Uterus (tissue), 3 donors: ENCODE measurements at regions not wholly inside any gene's neighbourhood (a gene's known extent, or its start where the extent isn't known, plus 50 kb on each side); places are given as distances from the start of the nearest gene placed in this dataset.

Source experiments
- DNase-seq, 2 donors: peaks; one replicate each; pipeline ENCODE4 v3.0.0-alpha.2; 2019 to 2020
- H3K27ac ChIP-seq, 2 donors: fragments of 200-600 bp; sonication (generic); 1 replicate in 1 of 2; 2 replicates in 1 of 2; pipeline ENCODE4 v1.5.1; 2016 to 2018
- H3K27me3 ChIP-seq, 2 donors: fragments of 200-600 bp; sonication (generic); one replicate each; pipeline ENCODE4 v1.5.1; 2018 to 2019; ENCODE audit warnings: control low read depth in 1 of 2
- H3K36me3 ChIP-seq, 2 donors: fragments of 200-600 bp; sonication (generic); one replicate each; pipeline ENCODE4 v1.5.1; 2019; ENCODE audit warnings: control low read depth in 1 of 2
- H3K4me1 ChIP-seq, 2 donors: fragments of 200-600 bp; sonication (generic); one replicate each; pipeline ENCODE4 v1.5.1; 2018 to 2019; ENCODE audit warnings: control low read depth in 1 of 2
- H3K4me3 ChIP-seq, 2 donors: fragments of 200-600 bp; sonication (generic); 1 replicate in 1 of 2; 2 replicates in 1 of 2; pipeline ENCODE4 v1.5.1; 2018 to 2019; ENCODE audit warnings: mild to moderate bottlenecking in 1 of 2
- H3K9me3 ChIP-seq, 2 donors: fragments of 200-600 bp; sonication (generic); one replicate each; pipeline ENCODE4 v1.5.1; 2019; ENCODE audit warnings: control low read depth in 1 of 2
- POLR2A ChIP-seq, 2 donors: fragments of 450-650 bp; IDR thresholded peaks; one replicate each; pipeline ENCODE4 v1.6.1; 2016; ENCODE audit warnings: antibody characterized with exemption in 2 of 2, mild to moderate bottlenecking in 1 of 2, moderate library complexity in 1 of 2
- intact Hi-C: fragments of 100-400 bp; cut with DNase I; formaldehyde crosslinking; loops from one replicate; pipeline ENCODE4 v1.15.1; 2023; ENCODE audit warnings: low total_unique reads
- TF ChIP-seq, protein P1 (sequence below), 4 experiments: fragments of 200-600 bp in 2 of 4; fragments of 450-650 bp in 2 of 4; sonication (generic) in 2 of 4; IDR thresholded peaks; one replicate each; pipeline ENCODE4 v1.5.1; 2016 to 2019; ENCODE audit warnings: antibody characterized with exemption in 4 of 4, mild to moderate bottlenecking in 2 of 4, moderate library complexity in 1 of 4
- donor health status: DM: yes; HTN: yes; CAD: no.

DNA sequence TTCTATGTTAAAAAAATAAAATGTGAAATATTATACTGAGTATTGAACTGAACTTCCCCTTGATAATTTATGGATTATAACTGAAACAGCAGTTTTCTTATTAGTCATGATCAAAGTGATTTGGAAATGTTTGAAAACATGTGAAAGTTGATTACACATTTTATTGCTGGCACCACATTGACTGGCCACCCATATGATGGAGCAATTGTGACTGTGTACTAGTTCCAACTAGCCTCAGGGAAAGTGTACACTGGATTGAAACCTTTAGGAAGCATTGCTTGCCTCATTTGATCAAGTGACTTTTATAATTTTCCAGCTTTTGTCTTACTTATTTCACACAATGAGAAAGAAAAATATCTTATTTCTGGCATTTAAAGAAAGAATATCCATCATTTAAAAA, 128.0 kb upstream of the ADGRL2 start:
- Histone ChIP-seq H3K9me3 (no peaks in the 10 kb centered on the region), H3K4me3 (no peak overlapping the region), H3K27ac (no peak overlapping the region), H3K4me1 (no peaks in the 10 kb centered on the region), H3K27me3 (no peaks in the 10 kb centered on the region), H3K36me3 (no peaks in the 10 kb centered on the region)
- intact Hi-C loops, result no loop called here
- no peak for DNase-seq
- TF ChIP-seq, protein P1, sequence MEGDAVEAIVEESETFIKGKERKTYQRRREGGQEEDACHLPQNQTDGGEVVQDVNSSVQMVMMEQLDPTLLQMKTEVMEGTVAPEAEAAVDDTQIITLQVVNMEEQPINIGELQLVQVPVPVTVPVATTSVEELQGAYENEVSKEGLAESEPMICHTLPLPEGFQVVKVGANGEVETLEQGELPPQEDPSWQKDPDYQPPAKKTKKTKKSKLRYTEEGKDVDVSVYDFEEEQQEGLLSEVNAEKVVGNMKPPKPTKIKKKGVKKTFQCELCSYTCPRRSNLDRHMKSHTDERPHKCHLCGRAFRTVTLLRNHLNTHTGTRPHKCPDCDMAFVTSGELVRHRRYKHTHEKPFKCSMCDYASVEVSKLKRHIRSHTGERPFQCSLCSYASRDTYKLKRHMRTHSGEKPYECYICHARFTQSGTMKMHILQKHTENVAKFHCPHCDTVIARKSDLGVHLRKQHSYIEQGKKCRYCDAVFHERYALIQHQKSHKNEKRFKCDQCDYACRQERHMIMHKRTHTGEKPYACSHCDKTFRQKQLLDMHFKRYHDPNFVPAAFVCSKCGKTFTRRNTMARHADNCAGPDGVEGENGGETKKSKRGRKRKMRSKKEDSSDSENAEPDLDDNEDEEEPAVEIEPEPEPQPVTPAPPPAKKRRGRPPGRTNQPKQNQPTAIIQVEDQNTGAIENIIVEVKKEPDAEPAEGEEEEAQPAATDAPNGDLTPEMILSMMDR (IDR thresholded peaks at IDR 0.05), result no peak
- no peak for TF ChIP-seq POLR2A (IDR thresholded peaks at IDR 0.05)

DNA sequence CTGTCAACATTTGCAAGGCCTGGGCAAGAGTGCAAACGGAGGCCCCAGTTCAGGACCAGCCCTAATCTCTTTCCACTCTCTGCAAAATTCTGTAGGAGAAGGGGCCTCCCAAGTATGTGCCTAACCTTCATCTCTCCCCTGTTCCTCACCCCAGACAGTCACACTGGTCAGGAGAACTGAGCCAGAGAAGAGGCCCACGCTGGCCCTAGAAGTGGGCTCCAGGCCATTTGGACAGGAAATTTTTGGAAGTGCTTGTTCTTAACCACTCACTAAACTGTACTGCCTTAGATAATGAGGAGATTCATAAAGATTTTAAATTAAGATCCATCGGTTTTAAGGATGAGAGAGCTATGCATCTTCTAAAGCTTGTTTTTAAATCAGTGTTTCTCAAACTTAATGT, 129.7 kb upstream of the ADGRL2 start:
- Histone ChIP-seq H3K9me3 (no peaks in the 10 kb centered on the region), H3K27me3 (no peaks in the 10 kb centered on the region), H3K4me3 (no peak overlapping the region), H3K27ac (no peak overlapping the region), H3K4me1 (no peaks in the 10 kb centered on the region), H3K36me3 (no peaks in the 10 kb centered on the region)
- DNase-seq, result no peak
- intact Hi-C loops, result no loop called here
- TF ChIP-seq POLR2A (IDR thresholded peaks at IDR 0.05), result no peak
- TF ChIP-seq, protein P1 (IDR thresholded peaks at IDR 0.05), result no peak

GRCh38 chr1:81670286-81670685, 130.4 kb upstream of the ADGRL2 start:
- Histone ChIP-seq H3K9me3 (no peaks in the 10 kb centered on the region), H3K4me3 (no peak overlapping the region), H3K4me1 (no peaks in the 10 kb centered on the region), H3K27ac (no peak overlapping the region), H3K27me3 (no peaks in the 10 kb centered on the region), H3K36me3 (no peaks in the 10 kb centered on the region)
- intact Hi-C loops, result no loop called here
- TF ChIP-seq, protein P1 (IDR thresholded peaks at IDR 0.05), result no peak
- no peak for TF ChIP-seq POLR2A (IDR thresholded peaks at IDR 0.05)
- peak; percentile 35 to 42 for DNase-seq

DNA sequence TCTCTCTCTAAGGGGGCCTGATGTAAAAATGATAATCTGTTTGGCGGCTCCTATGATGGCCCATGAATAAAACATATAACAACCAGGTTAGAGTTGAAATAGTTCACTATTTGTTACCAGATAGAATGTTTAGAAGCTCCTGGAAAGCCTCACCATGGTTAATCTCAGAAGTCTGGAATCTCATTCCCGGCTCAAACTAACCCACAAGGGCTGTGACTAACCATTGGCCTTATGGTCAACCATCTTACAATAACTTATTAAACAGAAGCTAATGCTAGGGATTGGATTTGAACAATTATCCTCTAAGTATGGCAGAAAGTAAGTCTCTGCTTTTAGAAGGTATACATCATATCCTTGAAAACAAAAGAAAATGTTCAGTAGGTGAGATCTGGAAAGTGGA, 134.1 kb upstream of the ADGRL2 start:
- no peak overlapping the region for H3K27ac ChIP-seq
- no peaks in the 10 kb centered on the region for H3K27me3 ChIP-seq
- TF ChIP-seq, protein P1 (IDR thresholded peaks at IDR 0.05), result no peak
- no peak for TF ChIP-seq POLR2A (IDR thresholded peaks at IDR 0.05)
- H3K9me3 ChIP-seq, result no peaks in the 10 kb centered on the region
- intact Hi-C loops, result no loop called here
- H3K4me1 ChIP-seq, result no peaks in the 10 kb centered on the region
- H3K36me3 ChIP-seq, result no peaks in the 10 kb centered on the region
- H3K4me3 ChIP-seq, result no peak overlapping the region
- no peak for DNase-seq

GRCh38 chr1:81664341-81664740, 136.4 kb upstream of the ADGRL2 start:
- Histone ChIP-seq H3K27me3 (no peaks in the 10 kb centered on the region), H3K4me3 (no peak overlapping the region), H3K27ac (no peak overlapping the region), H3K9me3 (no peaks in the 10 kb centered on the region), H3K36me3 (no peaks in the 10 kb centered on the region), H3K4me1 (no peaks in the 10 kb centered on the region)
- TF ChIP-seq POLR2A (IDR thresholded peaks at IDR 0.05), result no peak
- TF ChIP-seq, protein P1 (IDR thresholded peaks at IDR 0.05), result no peak
- intact Hi-C loops, result no loop called here
- DNase-seq, result no peak
